CD14-positive monocyte (primary cell): ENCODE measurements at regions not wholly inside any gene's neighbourhood (a gene's known extent, or its start where the extent isn't known, plus 50 kb on each side); places are given as distances from the start of the nearest gene placed in this dataset.

ENCODE experiments used
- DNase-seq, 3 donors: peaks; one replicate each; pipeline ENCODE4 v3.0.0-alpha.2; 2011 to 2022
- H2AFZ ChIP-seq: 2 replicates; pipeline ENCODE4 v1.6.0; 2012; ENCODE audit warnings: mild to moderate bottlenecking, low read depth, low read length, inconsistent platforms; ENCODE audit not compliant: insufficient read depth, poor library complexity, severe bottlenecking
- H3K27ac ChIP-seq, 2 donors: 1 replicate in 1 of 2; 2 replicates in 1 of 2; pipeline ENCODE4 v1.5.1; 2012 to 2013; ENCODE audit warnings: low read length in 2 of 2, control low read depth in 1 of 2, inconsistent platforms in 1 of 2, low read depth in 1 of 2, mild to moderate bottlenecking in 1 of 2
- H3K27me3 ChIP-seq, 2 donors: one replicate each; pipeline versions ENCODE4 v1.6.0 to v1.6.1; 2011 to 2013; ENCODE audit warnings: low read length in 2 of 2; ENCODE audit not compliant: control insufficient read depth in 2 of 2, insufficient read depth in 2 of 2
- H3K36me3 ChIP-seq, 2 donors: replicated peaks in 1 of 2; 1 replicate in 1 of 2; 2 replicates in 1 of 2; pipeline versions ENCODE4 v1.5.1 to v1.6.1; 2012 to 2013; ENCODE audit warnings: low read length in 2 of 2, control low read depth in 1 of 2, inconsistent platforms in 1 of 2, mild to moderate bottlenecking in 1 of 2; ENCODE audit not compliant: insufficient read depth in 2 of 2, control insufficient read depth in 1 of 2
- H3K4me1 ChIP-seq, 2 donors: 1 replicate in 1 of 2; 2 replicates in 1 of 2; pipeline versions ENCODE4 v1.5.1 to v1.6.1; 2012 to 2013; ENCODE audit warnings: low read length in 2 of 2, control low read depth in 1 of 2, inconsistent platforms in 1 of 2, mild to moderate bottlenecking in 1 of 2, moderate library complexity in 1 of 2; ENCODE audit not compliant: insufficient read depth in 2 of 2, control insufficient read depth in 1 of 2
- H3K4me2 ChIP-seq: replicated peaks from 2 replicates; pipeline ENCODE3; 2012; ENCODE audit warnings: low read length, moderate library complexity, mild to moderate bottlenecking; ENCODE audit not compliant: poor library complexity, severe bottlenecking; ENCODE audit errors: extremely low read depth
- H3K4me3 ChIP-seq, 3 experiments: fragments of 200-600 bp in 1 of 3; sonication (generic) in 1 of 3; replicated peaks in 1 of 3; 1 replicate in 2 of 3; 2 replicates in 1 of 3; pipeline ENCODE4 v1.5.1; 2011 to 2013; ENCODE audit warnings: low read length in 3 of 3, mild to moderate bottlenecking in 3 of 3, control low read depth in 2 of 3, low read depth in 2 of 3, inconsistent platforms in 1 of 3, moderate library complexity in 1 of 3
- H3K79me2 ChIP-seq: 2 replicates; pipeline ENCODE4 v1.6.0; 2012; ENCODE audit warnings: mild to moderate bottlenecking, control low read depth, inconsistent platforms, low read length, moderate library complexity; ENCODE audit not compliant: insufficient read depth
- H3K9ac ChIP-seq: 2 replicates; pipeline ENCODE4 v1.6.0; 2017; ENCODE audit warnings: low read length, mild to moderate bottlenecking; ENCODE audit not compliant: insufficient read depth, poor library complexity, severe bottlenecking
- H3K9me3 ChIP-seq, 2 donors: replicated peaks in 1 of 2; 1 replicate in 1 of 2; 2 replicates in 1 of 2; pipeline versions ENCODE4 v1.5.1 to v1.6.1; 2012 to 2013; ENCODE audit warnings: low read length in 2 of 2, control low read depth in 1 of 2; ENCODE audit not compliant: control insufficient read depth in 1 of 2, insufficient read depth in 1 of 2
- H4K20me1 ChIP-seq: 2 replicates; pipeline ENCODE4 v1.6.0; 2012; ENCODE audit warnings: mild to moderate bottlenecking, low read length, control low read depth, moderate library complexity; ENCODE audit not compliant: insufficient read depth
- H3K27ac Mint-ChIP-seq, 7 donors: one replicate each; pipeline ENCODE4 v1.8.0; 2020; ENCODE audit warnings: mild to moderate bottlenecking in 7 of 7, mixed read lengths in 7 of 7, moderate library complexity in 6 of 7, inconsistent platforms in 2 of 7
- H3K27me3 Mint-ChIP-seq, 3 donors: one replicate each; pipeline ENCODE4 v1.8.0; 2021 to 2022; ENCODE audit warnings: low read depth in 3 of 3, mild to moderate bottlenecking in 3 of 3, mixed read lengths in 3 of 3, moderate library complexity in 3 of 3, inconsistent platforms in 1 of 3
- H3K36me3 Mint-ChIP-seq, 2 donors: one replicate each; pipeline ENCODE4 v1.8.0; 2020; ENCODE audit warnings: mixed read lengths in 2 of 2, inconsistent platforms in 1 of 2, mild to moderate bottlenecking in 1 of 2
- H3K4me1 Mint-ChIP-seq: one replicate; pipeline ENCODE4 v1.8.0; 2020; ENCODE audit warnings: mild to moderate bottlenecking, mixed read lengths
- H3K4me3 Mint-ChIP-seq, 2 donors: one replicate each; pipeline ENCODE4 v1.8.0; 2020; ENCODE audit warnings: mild to moderate bottlenecking in 2 of 2, mixed read lengths in 2 of 2, moderate library complexity in 1 of 2
- H3K9me3 Mint-ChIP-seq, 7 donors: one replicate each; pipeline ENCODE4 v1.8.0; 2020 to 2022; ENCODE audit warnings: mixed read lengths in 7 of 7, mild to moderate bottlenecking in 6 of 7, moderate library complexity in 6 of 7, inconsistent platforms in 2 of 7
- WGBS: methylation state at CpG from one replicate; pipeline ENCODE4 v1.1.5; 2013; ENCODE audit warnings: missing lambda C conversion rate; ENCODE audit not compliant: insufficient coverage; 5-methylcytosine and 5-hydroxymethylcytosine counted together
- intact Hi-C, 2 donors: fragments of 100-400 bp; cut with micrococcal nuclease; formaldehyde crosslinking; loops; one replicate each; pipeline versions ENCODE4 v1.15.0 to v1.15.1; 2023
- TF ChIP-seq, protein P1 (sequence below): fragments of 200-600 bp; IDR thresholded peaks from one replicate; pipeline ENCODE4 v1.8.0; 2022; ENCODE audit warnings: antibody characterized with exemption, mild to moderate bottlenecking

DNA sequence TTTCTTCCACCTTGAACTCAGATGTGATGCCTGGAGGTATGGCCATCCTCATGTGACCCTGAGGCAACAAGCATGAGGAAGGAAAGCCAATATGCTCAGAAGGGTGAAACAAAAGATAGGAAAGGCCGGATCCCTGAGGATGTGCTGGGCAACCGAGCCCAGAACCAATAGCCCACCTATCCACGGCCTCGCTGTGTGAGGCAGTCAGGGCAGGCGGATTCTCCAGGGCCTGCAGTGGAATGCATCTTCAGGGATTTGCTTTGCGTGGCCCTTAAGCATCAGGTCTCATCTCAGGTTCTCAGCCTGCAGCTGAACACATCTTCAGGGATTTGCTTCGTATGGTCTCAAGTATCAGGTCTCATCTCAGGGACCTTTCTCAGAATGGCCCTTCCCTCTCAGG, 139.8 kb downstream of the ANKRD60 start:
- no peak overlapping the region for H3K9ac ChIP-seq
- Mint-ChIP-seq H3K9me3 (no peaks in the 10 kb centered on the region), H3K36me3 (no peaks in the 10 kb centered on the region), H3K27me3 (peaks cover 0 to 3% (median 2%) of the 10 kb centered on the region in 3 donors), H3K4me3 (no peak overlapping the region), H3K27ac (no peak overlapping the region), H3K4me1 (no peaks in the 10 kb centered on the region)
- H3K27me3 ChIP-seq, result no peaks in the 10 kb centered on the region
- H3K4me1 ChIP-seq, result no peaks in the 10 kb centered on the region
- H3K4me3 ChIP-seq, result no peak overlapping the region
- no peak for DNase-seq
- H4K20me1 ChIP-seq, result no peaks in the 10 kb centered on the region
- no peak overlapping the region for H3K4me2 ChIP-seq
- no peak overlapping the region for H2AFZ ChIP-seq
- intact Hi-C loops, result no loop called here
- no peaks in the 10 kb centered on the region for H3K36me3 ChIP-seq
- WGBS, result 94% methylated on average over 7 of the region's 7 CpGs
- no peaks in the 10 kb centered on the region for H3K79me2 ChIP-seq
- no peaks in the 10 kb centered on the region for H3K9me3 ChIP-seq
- TF ChIP-seq, protein P1, sequence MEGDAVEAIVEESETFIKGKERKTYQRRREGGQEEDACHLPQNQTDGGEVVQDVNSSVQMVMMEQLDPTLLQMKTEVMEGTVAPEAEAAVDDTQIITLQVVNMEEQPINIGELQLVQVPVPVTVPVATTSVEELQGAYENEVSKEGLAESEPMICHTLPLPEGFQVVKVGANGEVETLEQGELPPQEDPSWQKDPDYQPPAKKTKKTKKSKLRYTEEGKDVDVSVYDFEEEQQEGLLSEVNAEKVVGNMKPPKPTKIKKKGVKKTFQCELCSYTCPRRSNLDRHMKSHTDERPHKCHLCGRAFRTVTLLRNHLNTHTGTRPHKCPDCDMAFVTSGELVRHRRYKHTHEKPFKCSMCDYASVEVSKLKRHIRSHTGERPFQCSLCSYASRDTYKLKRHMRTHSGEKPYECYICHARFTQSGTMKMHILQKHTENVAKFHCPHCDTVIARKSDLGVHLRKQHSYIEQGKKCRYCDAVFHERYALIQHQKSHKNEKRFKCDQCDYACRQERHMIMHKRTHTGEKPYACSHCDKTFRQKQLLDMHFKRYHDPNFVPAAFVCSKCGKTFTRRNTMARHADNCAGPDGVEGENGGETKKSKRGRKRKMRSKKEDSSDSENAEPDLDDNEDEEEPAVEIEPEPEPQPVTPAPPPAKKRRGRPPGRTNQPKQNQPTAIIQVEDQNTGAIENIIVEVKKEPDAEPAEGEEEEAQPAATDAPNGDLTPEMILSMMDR, result no peak
- H3K27ac ChIP-seq, result no peak overlapping the region

- intact Hi-C loops, result no loop called here
- H3K9ac ChIP-seq, result no peak overlapping the region
- WGBS, result 87% methylated on average over 6 of the region's 7 CpGs
- H3K79me2 ChIP-seq, result no peaks in the 10 kb centered on the region
- H3K27me3 ChIP-seq, result no peaks in the 10 kb centered on the region
- H3K4me3 ChIP-seq, result no peak overlapping the region
- no peaks in the 10 kb centered on the region for H3K4me1 ChIP-seq
- H3K27me3 Mint-ChIP-seq, result peaks cover 2 to 3% (median 2%) of the 10 kb centered on the region in 3 donors
- H4K20me1 ChIP-seq, result no peaks in the 10 kb centered on the region
- no peaks in the 10 kb centered on the region for H3K36me3 Mint-ChIP-seq
- TF ChIP-seq, protein P1, result no peak
- no peak overlapping the region for H3K27ac ChIP-seq
- DNase-seq, result no peak
- no peaks in the 10 kb centered on the region for H3K36me3 ChIP-seq
- H3K4me3 Mint-ChIP-seq, result no peak overlapping the region
- no peak overlapping the region for H3K4me2 ChIP-seq
- no peaks in the 10 kb centered on the region for H3K9me3 ChIP-seq
- H3K9me3 Mint-ChIP-seq, result no peaks in the 10 kb centered on the region
- H3K4me1 Mint-ChIP-seq, result no peaks in the 10 kb centered on the region
- H3K27ac Mint-ChIP-seq, result no peak overlapping the region
- H2AFZ ChIP-seq, result no peak overlapping the region
Observed at GRCh38 chr20:58088105-58088504, 140.3 kb downstream of the ANKRD60 start.
